T47D (cell line): ENCODE measurements at regions not wholly inside any gene's neighbourhood (a gene's known extent, or its start where the extent isn't known, plus 50 kb on each side); places are given as distances from the start of the nearest gene placed in this dataset.

Experiments used
- DNase-seq, 2 experiments: peaks; one replicate each; pipeline versions ENCODE4 v3.0.0 to v3.0.0-alpha.2; 2011 to 2012; ENCODE audit warnings: low read depth in 1 of 2, low spot score in 1 of 2
- JUND ChIP-seq: IDR thresholded peaks from 2 replicates; pipeline ENCODE4 v1.6.1; 2012; ENCODE audit warnings: low read depth
- in situ Hi-C: cut with HindIII; loops from 2 replicates; pipeline ENCODE4 v1.10.0; 2016; ENCODE audit warnings: low sequenced_read_pairs, low pct_unique_long_range_greater_than_20kb

- DNase-seq = no peak
- no peak for TF ChIP-seq JUND
- in situ Hi-C loops = no loop called here
These were observed 180.2 kb upstream of the KCNH8 start for GRCh38 chr3:18968120-18968519.

- DNase-seq = no peak
- in situ Hi-C loops = no loop called here
- no peak for TF ChIP-seq JUND
These were observed 182.5 kb upstream of the KCNH8 start for GRCh38 chr3:18965781-18966180.

- TF ChIP-seq JUND = no peak
- no peak for DNase-seq
- in situ Hi-C loops = no loop called here
These were observed 183.7 kb upstream of the KCNH8 start for GRCh38 chr3:18964640-18965039.

- DNase-seq = no peak
- in situ Hi-C loops = no loop called here
- TF ChIP-seq JUND = no peak
These were observed 197.0 kb upstream of the KCNH8 start for GRCh38 chr3:18951333-18951732.

- in situ Hi-C loops = no loop called here
- peak in 1 of 2 experiments; percentile 82 for DNase-seq
- TF ChIP-seq JUND = no peak
These were observed 201.8 kb upstream of the KCNH8 start for GRCh38 chr3:18946524-18946923.

- TF ChIP-seq JUND = no peak
- no peak for DNase-seq
- in situ Hi-C loops = no loop called here
These were observed 210.7 kb upstream of the KCNH8 start for GRCh38 chr3:18937574-18937973.

- no peak for TF ChIP-seq JUND
- in situ Hi-C loops = no loop called here
These were observed 229.2 kb upstream of the KCNH8 start for GRCh38 chr3:18919158-18919557.

GRCh38 chr3:18917923-18918322, 230.4 kb upstream of the KCNH8 start:
- TF ChIP-seq JUND = no peak
- in situ Hi-C loops = no loop called here
- no peak for DNase-seq

More at GRCh38 chr3:18919158-18919557, 229.2 kb upstream of the KCNH8 start:
- DNase-seq = no peak

GRCh38 chr3:18902081-18902793, 246.1 kb upstream of the KCNH8 start:
- in situ Hi-C loops = no loop called here
- no peak for DNase-seq
- no peak for TF ChIP-seq JUND

GRCh38 chr3:18901571-18901970, 246.7 kb upstream of the KCNH8 start:
- in situ Hi-C loops = no loop called here
- TF ChIP-seq JUND = no peak
- no peak for DNase-seq

- in situ Hi-C loops = no loop called here
- TF ChIP-seq JUND = no peak
- DNase-seq = no peak
These were observed 247.3 kb upstream of the KCNH8 start for GRCh38 chr3:18900994-18901393.

- no peak for TF ChIP-seq JUND
- no peak for DNase-seq
- in situ Hi-C loops = no loop called here
These were observed 249.4 kb upstream of the KCNH8 start for GRCh38 chr3:18898911-18899310.

GRCh38 chr3:18892756-18893155, 255.6 kb upstream of the KCNH8 start:
- no peak for TF ChIP-seq JUND
- no peak for DNase-seq
- in situ Hi-C loops = no loop called here

- TF ChIP-seq JUND = no peak
- DNase-seq = no peak
- in situ Hi-C loops = no loop called here
These were observed 256.3 kb upstream of the KCNH8 start for GRCh38 chr3:18892047-18892446.
